ENCODE measurements at regions not wholly inside any gene's neighbourhood (a gene's known extent, or its start where the extent isn't known, plus 50 kb on each side); places are given as distances from the start of the nearest gene placed in this dataset.
A peak's percentile ranks its signal among the peaks of the same experiment; 100 is the strongest.
"Not testable (repeated sequence)": the region's sequence is repeated elsewhere in the genome, so short reads cannot be mapped to it uniquely, and the experiment has no call there.

- no peak overlapping the region for H3K4me3 ChIP-seq (ENCODE audit: insufficient read depth, low read depth, low read length)
Observed at GRCh38 chr7:68173513-68173912, 1176.9 kb downstream of the TYW1 start.

GRCh38 chr7:68176974-68177373 is 1180.3 kb downstream of the TYW1 start:
- DNase-seq: peak; percentile 78
- Histone ChIP-seq H3K36me3 (replicated peaks; ENCODE audit: control insufficient read depth, insufficient read depth, low read length) (no peaks in the 10 kb centered on the region), H3K4me3 (ENCODE audit: insufficient read depth, low read depth, low read length) (no peak overlapping the region), H3K27me3 (ENCODE audit: control insufficient read depth, insufficient read depth, low read length) (no peaks in the 10 kb centered on the region)

More at GRCh38 chr7:68173513-68173912, 1176.9 kb downstream of the TYW1 start:
- Histone ChIP-seq H3K36me3 (replicated peaks; ENCODE audit: control insufficient read depth, insufficient read depth, low read length) (no peaks in the 10 kb centered on the region), H3K27me3 (ENCODE audit: control insufficient read depth, insufficient read depth, low read length) (no peaks in the 10 kb centered on the region)
- DNase-seq: no peak

- no peak for DNase-seq
- H3K27me3 ChIP-seq (ENCODE audit: control insufficient read depth, insufficient read depth, low read length): no peaks in the 10 kb centered on the region
- H3K4me3 ChIP-seq (ENCODE audit: insufficient read depth, low read depth, low read length): no peak overlapping the region
- H3K36me3 ChIP-seq (replicated peaks; ENCODE audit: control insufficient read depth, insufficient read depth, low read length): no peaks in the 10 kb centered on the region
Observed at GRCh38 chr7:68180761-68181160, 1184.1 kb downstream of the TYW1 start.

- DNase-seq: no peak
- Histone ChIP-seq H3K36me3 (replicated peaks; ENCODE audit: control insufficient read depth, insufficient read depth, low read length) (no peaks in the 10 kb centered on the region), H3K4me3 (ENCODE audit: insufficient read depth, low read depth, low read length) (no peak overlapping the region), H3K27me3 (ENCODE audit: control insufficient read depth, insufficient read depth, low read length) (no peaks in the 10 kb centered on the region)
Observed at GRCh38 chr7:68183176-68183575, 1186.5 kb downstream of the TYW1 start.

GRCh38 chr7:68185631-68186456 is 1189.2 kb downstream of the TYW1 start:
- Histone ChIP-seq H3K4me3 (ENCODE audit: insufficient read depth, low read depth, low read length) (no peak overlapping the region), H3K27me3 (ENCODE audit: control insufficient read depth, insufficient read depth, low read length) (no peaks in the 10 kb centered on the region), H3K36me3 (replicated peaks; ENCODE audit: control insufficient read depth, insufficient read depth, low read length) (no peaks in the 10 kb centered on the region)
- DNase-seq: no peak

- Histone ChIP-seq H3K4me3 (ENCODE audit: insufficient read depth, low read depth, low read length) (no peak overlapping the region), H3K36me3 (replicated peaks; ENCODE audit: control insufficient read depth, insufficient read depth, low read length) (no peaks in the 10 kb centered on the region), H3K27me3 (ENCODE audit: control insufficient read depth, insufficient read depth, low read length) (no peaks in the 10 kb centered on the region)
- no peak for DNase-seq
Observed at GRCh38 chr7:68187532-68187931, 1190.9 kb downstream of the TYW1 start.

- no peaks in the 10 kb centered on the region for H3K27me3 ChIP-seq (ENCODE audit: control insufficient read depth, insufficient read depth, low read length)
- no peak for DNase-seq
Observed at GRCh38 chr7:68192941-68193340, 1196.3 kb downstream of the TYW1 start.

GRCh38 chr7:68195642-68196041 is 1199.0 kb downstream of the TYW1 start:
- H3K27me3 ChIP-seq (ENCODE audit: control insufficient read depth, insufficient read depth, low read length); DNase-seq; H3K36me3 ChIP-seq (replicated peaks; ENCODE audit: control insufficient read depth, insufficient read depth, low read length): not testable (repeated sequence)

More at GRCh38 chr7:68192941-68193340, 1196.3 kb downstream of the TYW1 start:
- Histone ChIP-seq H3K36me3 (replicated peaks; ENCODE audit: control insufficient read depth, insufficient read depth, low read length) (no peaks in the 10 kb centered on the region), H3K4me3 (ENCODE audit: insufficient read depth, low read depth, low read length) (no peak overlapping the region)

GRCh38 chr7:68200051-68200670 is 1203.5 kb downstream of the TYW1 start:
- Histone ChIP-seq H3K36me3 (replicated peaks; ENCODE audit: control insufficient read depth, insufficient read depth, low read length) (no peaks in the 10 kb centered on the region), H3K4me3 (ENCODE audit: insufficient read depth, low read depth, low read length) (no peak overlapping the region), H3K27me3 (ENCODE audit: control insufficient read depth, insufficient read depth, low read length) (no peaks in the 10 kb centered on the region)
- DNase-seq: no peak

More at GRCh38 chr7:68195642-68196041, 1199.0 kb downstream of the TYW1 start:
- H3K4me3 ChIP-seq (ENCODE audit: insufficient read depth, low read depth, low read length): not testable (repeated sequence)

- no peaks in the 10 kb centered on the region for H3K27me3 ChIP-seq (ENCODE audit: control insufficient read depth, insufficient read depth, low read length)
Observed at GRCh38 chr7:68203251-68203650, 1206.6 kb downstream of the TYW1 start.

GRCh38 chr7:68205826-68206225 is 1209.2 kb downstream of the TYW1 start:
- DNase-seq: no peak
- Histone ChIP-seq H3K27me3 (ENCODE audit: control insufficient read depth, insufficient read depth, low read length) (no peaks in the 10 kb centered on the region), H3K36me3 (replicated peaks; ENCODE audit: control insufficient read depth, insufficient read depth, low read length) (no peaks in the 10 kb centered on the region), H3K4me3 (ENCODE audit: insufficient read depth, low read depth, low read length) (no peak overlapping the region)

More at GRCh38 chr7:68203251-68203650, 1206.6 kb downstream of the TYW1 start:
- Histone ChIP-seq H3K4me3 (ENCODE audit: insufficient read depth, low read depth, low read length) (no peak overlapping the region), H3K36me3 (replicated peaks; ENCODE audit: control insufficient read depth, insufficient read depth, low read length) (no peaks in the 10 kb centered on the region)
- no peak for DNase-seq

- H3K4me3 ChIP-seq (ENCODE audit: insufficient read depth, low read depth, low read length): no peak overlapping the region
- H3K36me3 ChIP-seq (replicated peaks; ENCODE audit: control insufficient read depth, insufficient read depth, low read length): no peaks in the 10 kb centered on the region
- DNase-seq: no peak
- no peaks in the 10 kb centered on the region for H3K27me3 ChIP-seq (ENCODE audit: control insufficient read depth, insufficient read depth, low read length)
Observed at GRCh38 chr7:68206946-68207485, 1210.4 kb downstream of the TYW1 start.

- Histone ChIP-seq H3K36me3 (replicated peaks; ENCODE audit: control insufficient read depth, insufficient read depth, low read length) (no peaks in the 10 kb centered on the region), H3K4me3 (ENCODE audit: insufficient read depth, low read depth, low read length) (no peak overlapping the region), H3K27me3 (ENCODE audit: control insufficient read depth, insufficient read depth, low read length) (no peaks in the 10 kb centered on the region)
- peak; percentile 33 for DNase-seq
Observed at GRCh38 chr7:68207676-68208075, 1211.0 kb downstream of the TYW1 start.

- H3K4me3 ChIP-seq (ENCODE audit: insufficient read depth, low read depth, low read length): no peak overlapping the region
- no peak for DNase-seq
Observed at GRCh38 chr7:68209486-68209885, 1212.9 kb downstream of the TYW1 start.

GRCh38 chr7:68213838-68214237 is 1217.2 kb downstream of the TYW1 start:
- Histone ChIP-seq H3K36me3 (replicated peaks; ENCODE audit: control insufficient read depth, insufficient read depth, low read length) (no peaks in the 10 kb centered on the region), H3K27me3 (ENCODE audit: control insufficient read depth, insufficient read depth, low read length) (no peaks in the 10 kb centered on the region), H3K4me3 (ENCODE audit: insufficient read depth, low read depth, low read length) (no peak overlapping the region)
- DNase-seq: no peak

More at GRCh38 chr7:68209486-68209885, 1212.9 kb downstream of the TYW1 start:
- H3K36me3 ChIP-seq (replicated peaks; ENCODE audit: control insufficient read depth, insufficient read depth, low read length): no peaks in the 10 kb centered on the region
- no peaks in the 10 kb centered on the region for H3K27me3 ChIP-seq (ENCODE audit: control insufficient read depth, insufficient read depth, low read length)
